ENCODE measurements at regions not wholly inside any gene's neighbourhood (a gene's known extent, or its start where the extent isn't known, plus 50 kb on each side); places are given as distances from the start of the nearest gene placed in this dataset.

GRCh38 chr9:88037285-88037845 lies 63.0 kb upstream of the CDK20 start:
- no peak overlapping the region for H3K27ac ChIP-seq
- no peak overlapping the region for H3K4me3 ChIP-seq
- no peaks in the 10 kb centered on the region for H3K9me3 ChIP-seq (ENCODE audit: low read depth)
- H3K27me3 ChIP-seq = no peaks in the 10 kb centered on the region
- TF ChIP-seq, protein P1, sequence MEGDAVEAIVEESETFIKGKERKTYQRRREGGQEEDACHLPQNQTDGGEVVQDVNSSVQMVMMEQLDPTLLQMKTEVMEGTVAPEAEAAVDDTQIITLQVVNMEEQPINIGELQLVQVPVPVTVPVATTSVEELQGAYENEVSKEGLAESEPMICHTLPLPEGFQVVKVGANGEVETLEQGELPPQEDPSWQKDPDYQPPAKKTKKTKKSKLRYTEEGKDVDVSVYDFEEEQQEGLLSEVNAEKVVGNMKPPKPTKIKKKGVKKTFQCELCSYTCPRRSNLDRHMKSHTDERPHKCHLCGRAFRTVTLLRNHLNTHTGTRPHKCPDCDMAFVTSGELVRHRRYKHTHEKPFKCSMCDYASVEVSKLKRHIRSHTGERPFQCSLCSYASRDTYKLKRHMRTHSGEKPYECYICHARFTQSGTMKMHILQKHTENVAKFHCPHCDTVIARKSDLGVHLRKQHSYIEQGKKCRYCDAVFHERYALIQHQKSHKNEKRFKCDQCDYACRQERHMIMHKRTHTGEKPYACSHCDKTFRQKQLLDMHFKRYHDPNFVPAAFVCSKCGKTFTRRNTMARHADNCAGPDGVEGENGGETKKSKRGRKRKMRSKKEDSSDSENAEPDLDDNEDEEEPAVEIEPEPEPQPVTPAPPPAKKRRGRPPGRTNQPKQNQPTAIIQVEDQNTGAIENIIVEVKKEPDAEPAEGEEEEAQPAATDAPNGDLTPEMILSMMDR (IDR thresholded peaks at IDR 0.05; ENCODE audit: low read depth, low read length) = no peak
- no peaks in the 10 kb centered on the region for H3K36me3 ChIP-seq
- no peak for DNase-seq (ENCODE audit: low read depth in 1 of 2, low spot score in 1 of 2)
- no peaks in the 10 kb centered on the region for H3K4me1 ChIP-seq (ENCODE audit: low read depth)

- no peaks in the 10 kb centered on the region for H3K4me1 ChIP-seq (ENCODE audit: low read depth)
- no peaks in the 10 kb centered on the region for H3K9me3 ChIP-seq (ENCODE audit: low read depth)
- no peak overlapping the region for H3K27ac ChIP-seq
- no peak for DNase-seq (ENCODE audit: low read depth in 1 of 2, low spot score in 1 of 2)
- H3K36me3 ChIP-seq = no peaks in the 10 kb centered on the region
- H3K27me3 ChIP-seq = no peaks in the 10 kb centered on the region
- TF ChIP-seq, protein P1 (IDR thresholded peaks at IDR 0.05; ENCODE audit: low read depth, low read length) = no peak
- H3K4me3 ChIP-seq = no peak overlapping the region
These were observed 60.6 kb upstream of the CDK20 start for GRCh38 chr9:88034964-88035363.

DNA sequence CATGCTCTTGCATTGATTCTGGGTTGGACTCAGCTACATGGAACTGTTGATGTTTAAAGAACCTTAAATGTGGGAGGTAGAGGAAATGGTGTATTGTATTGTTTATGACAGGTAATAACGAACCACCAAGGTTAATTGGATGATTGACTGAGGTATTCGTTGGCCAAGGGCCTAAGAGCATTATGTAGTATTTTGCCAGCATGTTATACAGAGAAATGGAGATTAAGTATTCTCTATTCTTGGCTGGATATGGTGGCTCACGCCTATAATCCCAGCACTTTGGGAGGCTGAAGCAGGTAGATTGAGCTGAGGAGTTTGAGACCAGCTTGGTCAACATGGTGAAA lies 59.0 kb upstream of the CDK20 start:
- Histone ChIP-seq H3K27me3 (no peaks in the 10 kb centered on the region), H3K4me3 (no peak overlapping the region)
- no peak for DNase-seq (ENCODE audit: low read depth in 1 of 2, low spot score in 1 of 2)

DNA sequence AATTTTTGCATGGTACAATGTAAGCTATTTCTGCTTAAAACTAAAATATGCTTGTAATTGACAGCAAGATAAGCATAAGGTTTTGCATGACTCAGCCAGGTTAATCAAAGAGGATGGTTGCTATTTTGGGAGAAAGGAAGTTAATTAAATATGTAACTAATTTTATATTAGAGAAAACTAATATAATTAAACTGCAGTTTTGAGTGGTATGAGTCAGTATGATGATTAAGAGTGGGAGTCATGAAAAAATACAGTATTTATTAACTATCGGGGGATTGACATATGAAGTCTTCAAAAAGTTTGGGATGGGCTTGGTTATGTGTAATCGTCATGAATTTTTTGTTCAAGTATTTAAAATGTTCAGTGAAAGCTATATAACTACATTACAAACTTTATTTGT lies 54.0 kb upstream of the CDK20 start:
- no peaks in the 10 kb centered on the region for H3K4me1 ChIP-seq (ENCODE audit: low read depth)
- TF ChIP-seq, protein P1 (IDR thresholded peaks at IDR 0.05; ENCODE audit: low read depth, low read length) = no peak
- no peaks in the 10 kb centered on the region for H3K9me3 ChIP-seq (ENCODE audit: low read depth)

More for the DNA sequence above, 59.0 kb upstream of the CDK20 start:
- Histone ChIP-seq H3K36me3 (no peaks in the 10 kb centered on the region), H3K9me3 (ENCODE audit: low read depth) (no peaks in the 10 kb centered on the region), H3K27ac (no peak overlapping the region), H3K4me1 (ENCODE audit: low read depth) (no peaks in the 10 kb centered on the region)
- TF ChIP-seq, protein P1 (IDR thresholded peaks at IDR 0.05; ENCODE audit: low read depth, low read length) = no peak

GRCh38 chr9:88026118-88026479 lies 51.8 kb upstream of the CDK20 start:
- no peaks in the 10 kb centered on the region for H3K27me3 ChIP-seq
- no peaks in the 10 kb centered on the region for H3K36me3 ChIP-seq
- TF ChIP-seq, protein P1 (IDR thresholded peaks at IDR 0.05; ENCODE audit: low read depth, low read length) = no peak
- no peaks in the 10 kb centered on the region for H3K9me3 ChIP-seq (ENCODE audit: low read depth)
- H3K4me3 ChIP-seq = no peak overlapping the region
- no peak overlapping the region for H3K27ac ChIP-seq
- DNase-seq (ENCODE audit: low read depth in 1 of 2, low spot score in 1 of 2) = no peak
- no peaks in the 10 kb centered on the region for H3K4me1 ChIP-seq (ENCODE audit: low read depth)

More for the DNA sequence above, 54.0 kb upstream of the CDK20 start:
- no peaks in the 10 kb centered on the region for H3K27me3 ChIP-seq
- no peak overlapping the region for H3K27ac ChIP-seq
- no peak overlapping the region for H3K4me3 ChIP-seq
- no peak for DNase-seq (ENCODE audit: low read depth in 1 of 2, low spot score in 1 of 2)
- H3K36me3 ChIP-seq = no peaks in the 10 kb centered on the region

Measured in cardiac muscle cell (in vitro differentiated cells and primary cell).